Astrocyte (in vitro differentiated cells and primary cell): ENCODE measurements at regions not wholly inside any gene's neighbourhood (a gene's known extent, or its start where the extent isn't known, plus 50 kb on each side); places are given as distances from the start of the nearest gene placed in this dataset.
"Not testable (repeated sequence)": the region's sequence is repeated elsewhere in the genome, so short reads cannot be mapped to it uniquely, and the experiment has no call there.

Experiments
- EZH2 ChIP-seq: IDR thresholded peaks from 2 replicates; pipeline ENCODE4 v1.6.1; 2012; ENCODE audit warnings: mild to moderate bottlenecking, low read length, inconsistent platforms; ENCODE audit not compliant: insufficient read depth
- TF ChIP-seq, protein P1 (sequence below): IDR thresholded peaks from 2 replicates; pipeline ENCODE4 v1.5.1; 2011; ENCODE audit warnings: low read depth, mild to moderate bottlenecking, inconsistent platforms, low read length, moderate library complexity; ENCODE audit not compliant: insufficient read depth

DNA sequence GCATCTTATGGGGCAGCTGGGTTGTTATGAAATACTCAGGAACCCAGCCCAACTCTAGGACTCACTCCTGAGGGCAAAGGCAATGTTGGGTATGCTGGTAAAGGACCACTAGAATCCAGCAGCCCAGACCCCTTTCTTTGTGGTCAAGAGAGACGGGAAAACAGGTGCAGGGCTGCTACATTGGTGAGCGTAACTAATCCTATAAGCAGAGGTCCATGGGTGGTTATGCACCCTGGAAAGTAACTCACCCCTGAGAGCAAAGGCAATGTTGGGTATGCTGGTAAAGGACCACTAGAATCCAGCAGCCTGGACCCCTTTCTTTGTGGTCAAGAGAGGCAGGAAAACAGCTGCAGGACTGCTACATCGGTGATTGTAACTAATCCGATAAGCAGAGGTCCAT is 1422.7 kb downstream of the SLITRK1 start:
- TF ChIP-seq, protein P1, sequence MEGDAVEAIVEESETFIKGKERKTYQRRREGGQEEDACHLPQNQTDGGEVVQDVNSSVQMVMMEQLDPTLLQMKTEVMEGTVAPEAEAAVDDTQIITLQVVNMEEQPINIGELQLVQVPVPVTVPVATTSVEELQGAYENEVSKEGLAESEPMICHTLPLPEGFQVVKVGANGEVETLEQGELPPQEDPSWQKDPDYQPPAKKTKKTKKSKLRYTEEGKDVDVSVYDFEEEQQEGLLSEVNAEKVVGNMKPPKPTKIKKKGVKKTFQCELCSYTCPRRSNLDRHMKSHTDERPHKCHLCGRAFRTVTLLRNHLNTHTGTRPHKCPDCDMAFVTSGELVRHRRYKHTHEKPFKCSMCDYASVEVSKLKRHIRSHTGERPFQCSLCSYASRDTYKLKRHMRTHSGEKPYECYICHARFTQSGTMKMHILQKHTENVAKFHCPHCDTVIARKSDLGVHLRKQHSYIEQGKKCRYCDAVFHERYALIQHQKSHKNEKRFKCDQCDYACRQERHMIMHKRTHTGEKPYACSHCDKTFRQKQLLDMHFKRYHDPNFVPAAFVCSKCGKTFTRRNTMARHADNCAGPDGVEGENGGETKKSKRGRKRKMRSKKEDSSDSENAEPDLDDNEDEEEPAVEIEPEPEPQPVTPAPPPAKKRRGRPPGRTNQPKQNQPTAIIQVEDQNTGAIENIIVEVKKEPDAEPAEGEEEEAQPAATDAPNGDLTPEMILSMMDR = not testable (repeated sequence)
- TF ChIP-seq EZH2 = not testable (repeated sequence)
